ENCODE measurements at regions not wholly inside any gene's neighbourhood (a gene's known extent, or its start where the extent isn't known, plus 50 kb on each side); places are given as distances from the start of the nearest gene placed in this dataset.

- no peak for TF ChIP-seq CTCF (IDR thresholded peaks at IDR 0.05)
- TF ChIP-seq EZH2phosphoT487 (IDR thresholded peaks at IDR 0.05) = no peak
Measured at GRCh38 chr9:134243778-134244467, 79.6 kb upstream of the RNU6ATAC start.

Data from neural progenitor cell (in vitro differentiated cells).